Heart left ventricle (tissue), 16 donors: ENCODE measurements at regions not wholly inside any gene's neighbourhood (a gene's known extent, or its start where the extent isn't known, plus 50 kb on each side); places are given as distances from the start of the nearest gene placed in this dataset.
"Not testable (repeated sequence)": the region's sequence is repeated elsewhere in the genome, so short reads cannot be mapped to it uniquely, and the experiment has no call there.

Experiments
- ATAC-seq, 4 donors: fragments of 200-7000 bp; cut with Tn5 transposase; one replicate each; pipeline ENCODE4 v1.9.1; 2020 to 2022; ENCODE audit warnings: moderate library complexity in 4 of 4, mild to moderate bottlenecking in 3 of 4, moderate number of reproducible peaks in 1 of 4
- DNase-seq, 5 donors: peaks; one replicate each; pipeline ENCODE4 v3.0.0-alpha.2; 2020
- H3K27ac ChIP-seq, 12 donors: fragments of 200-600 bp; sonication (generic) in 4 of 12; one replicate each; pipeline versions ENCODE4 v1.5.0 to v1.8.0; 2016 to 2022; ENCODE audit warnings: mild to moderate bottlenecking in 2 of 12
- H3K27me3 ChIP-seq, 9 donors: fragments of 200-600 bp; sonication (generic) in 2 of 9; one replicate each; pipeline versions ENCODE4 v1.5.1 to v1.8.0; 2016 to 2022; ENCODE audit warnings: mild to moderate bottlenecking in 3 of 9
- H3K36me3 ChIP-seq, 9 donors: fragments of 200-600 bp; sonication (generic) in 2 of 9; one replicate each; pipeline versions ENCODE4 v1.5.0 to v1.8.0; 2018 to 2022; ENCODE audit warnings: mild to moderate bottlenecking in 2 of 9
- H3K4me1 ChIP-seq, 12 donors: fragments of 200-600 bp; sonication (generic) in 4 of 12; one replicate each; pipeline versions ENCODE4 v1.5.0 to v1.8.0; 2016 to 2022; ENCODE audit warnings: mild to moderate bottlenecking in 3 of 12
- H3K4me3 ChIP-seq, 12 donors: fragments of 200-600 bp; sonication (generic) in 4 of 12; one replicate each; pipeline versions ENCODE4 v1.5.0 to v1.8.0; 2017 to 2022; ENCODE audit warnings: mild to moderate bottlenecking in 9 of 12, moderate library complexity in 4 of 12
- H3K9me3 ChIP-seq, 12 donors: fragments of 200-600 bp; sonication (generic) in 4 of 12; one replicate each; pipeline versions ENCODE4 v1.5.0 to v1.8.0; 2016 to 2022; ENCODE audit warnings: mild to moderate bottlenecking in 1 of 12
- CTCF ChIP-seq, 12 donors: fragments of 200-600 bp; sonication (generic) in 4 of 12; IDR thresholded peaks; one replicate each; pipeline versions ENCODE4 v1.5.0 to v1.8.0; 2018 to 2022; ENCODE audit warnings: antibody characterized with exemption in 12 of 12, mild to moderate bottlenecking in 5 of 12
- POLR2A ChIP-seq, 2 donors: fragments of 450-650 bp; IDR thresholded peaks; one replicate each; pipeline ENCODE4 v1.6.1; 2017; ENCODE audit warnings: antibody characterized with exemption in 2 of 2, mild to moderate bottlenecking in 2 of 2, moderate library complexity in 2 of 2
- WGBS, 4 donors: extraction: QIAGEN DNeasy Blood & Tissue Kit in 2 of 4; methylation state at CpG; one replicate each; pipeline versions ENCODE4 v1.1.5 to v1.1.7; 2013 to 2018; 5-methylcytosine and 5-hydroxymethylcytosine counted together
- intact Hi-C, 10 donors: fragments of 100-400 bp; cut with DNase I; formaldehyde crosslinking; loops; one replicate each; pipeline versions ENCODE4 v1.11.1 to v1.14.2; 2022
- donor health status: ischemic (EF 13 %, LVEDD 7.1; RV severe dilation, severe dysfunction).
- donor health status: healthy with polysubstance abuse.
- donor health status: DM: no; HTN: yes; CAD: no.
- donor health status: DM: no; HTN: no; CAD: no.
- donor health status: ischemic (EF 25% LVEDD 6.9; RV normal size, moderate dysfunction).
- donor health status: ischemic (EF 25% LVEDD 5.7; RV mildly dilated, moderate dysfunction).
- donor health status: healthy.
- donor health status: DM: yes; HTN: yes; CAD: no.
- donor health status: ischemic (EF 35%, LVEDD 5.7; RV mildly dilated, moderate dysfunction).
- donor health status: nonischemic (EF 11% LVEDD 7.7; RV severe dilation, severe dysfunction).
- donor health status: DM: yes; HTN: yes; CAD: no.
- donor health status: PGD.
- donor health status: ischemic (EF 29% LVEDD 5.4; RV normal size, mild dysfunction).
- donor health status: nonischemic (EF 23%, LVEDD 6.1; RV moderate dilation, normal function).

- no peak for TF ChIP-seq CTCF (IDR thresholded peaks at IDR 0.05)
- TF ChIP-seq POLR2A (IDR thresholded peaks at IDR 0.05), result no peak
- Histone ChIP-seq H3K4me3 (no peak overlapping the region), H3K27me3 (no peaks in the 10 kb centered on the region), H3K36me3 (no peaks in the 10 kb centered on the region), H3K27ac (no peak overlapping the region), H3K4me1 (no peaks in the 10 kb centered on the region), H3K9me3 (peaks cover 0 to 6% (median 0%) of the 10 kb centered on the region in 12 donors)
- no peak for ATAC-seq
- intact Hi-C loops, result no loop called here
- 82 to 86% (median 85%) methylated on average over 4 of the region's 4 CpGs for WGBS, 4 donors
- no peak for DNase-seq
Observed at GRCh38 chr5:157963761-157964160, 104.8 kb upstream of the CLINT1 start.

GRCh38 chr5:157963244-157963643 is 104.3 kb upstream of the CLINT1 start:
- no peaks in the 10 kb centered on the region for H3K4me1 ChIP-seq
- TF ChIP-seq CTCF (IDR thresholded peaks at IDR 0.05) (no peak), POLR2A (IDR thresholded peaks at IDR 0.05) (no peak)

DNA sequence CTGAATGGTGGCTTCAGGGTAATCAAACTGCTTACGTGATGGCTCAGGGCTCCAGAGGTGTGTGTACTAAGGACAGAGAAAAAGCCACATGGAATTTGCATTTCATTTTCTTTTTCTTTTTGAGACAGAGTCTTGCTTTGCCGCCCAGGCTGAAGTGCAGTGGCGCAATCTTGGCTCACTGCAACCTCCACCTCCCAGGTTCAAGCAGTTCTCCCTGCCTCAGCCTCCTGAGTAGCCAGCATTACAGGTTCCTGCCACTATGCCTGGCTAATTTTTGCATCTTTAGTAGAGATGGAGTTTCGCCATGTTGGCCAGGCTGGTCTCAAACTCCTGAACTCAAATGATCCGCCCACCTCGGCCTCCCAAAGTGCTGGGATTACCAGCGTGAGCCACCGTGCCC is 103.7 kb upstream of the CLINT1 start:
- ATAC-seq, H3K4me3 ChIP-seq, H3K9me3 ChIP-seq, H3K4me1 ChIP-seq, DNase-seq, H3K36me3 ChIP-seq, H3K27ac ChIP-seq, intact Hi-C loops, H3K27me3 ChIP-seq: not testable (repeated sequence)
- WGBS, 4 donors, result 93 to 95% (median 95%) methylated on average over 8 of the region's 8 CpGs

More at GRCh38 chr5:157963244-157963643, 104.3 kb upstream of the CLINT1 start:
- intact Hi-C loops, result no loop called here
- H3K4me3 ChIP-seq, result no peak overlapping the region
- 95 to 100% (median 98%) methylated on average over 2 of the region's 2 CpGs for WGBS, 4 donors
- H3K36me3 ChIP-seq, result no peaks in the 10 kb centered on the region
- no peak for ATAC-seq
- no peak for DNase-seq
- no peaks in the 10 kb centered on the region for H3K27me3 ChIP-seq
- H3K9me3 ChIP-seq, result peaks cover 0 to 8% (median 0%) of the 10 kb centered on the region in 12 donors
- no peak overlapping the region for H3K27ac ChIP-seq

DNA sequence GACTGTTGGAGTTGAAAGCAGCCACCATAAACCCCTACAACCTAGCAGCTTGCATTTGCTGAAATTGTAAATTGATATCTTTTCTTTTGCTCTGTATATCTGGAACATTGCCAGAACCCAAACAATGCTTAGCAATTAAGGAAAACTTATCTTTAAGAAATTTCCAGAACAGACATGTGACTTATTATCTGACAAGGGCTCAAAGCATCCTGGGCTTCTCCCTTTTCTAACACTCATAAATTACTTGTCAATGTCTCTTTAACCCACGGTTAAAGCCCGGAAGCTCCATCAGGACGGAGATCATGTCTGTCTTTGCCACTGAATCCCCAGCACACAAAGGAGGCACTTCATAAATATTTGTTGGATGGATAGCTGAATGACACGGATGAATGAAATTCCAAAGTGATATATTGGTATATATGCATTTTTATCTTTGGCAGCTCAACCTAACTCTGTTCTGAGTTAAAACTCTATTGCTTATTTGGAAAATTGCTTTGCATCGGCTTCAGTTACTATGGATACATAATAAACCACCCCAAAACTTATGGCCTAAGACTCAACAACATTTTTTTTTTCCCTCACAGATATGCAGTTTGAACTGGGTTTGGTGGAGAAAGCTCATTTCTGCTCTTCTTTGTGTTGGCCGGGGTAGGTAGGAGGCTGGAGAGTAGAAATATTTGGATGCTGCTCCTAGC is 103.1 kb upstream of the CLINT1 start:
- TF ChIP-seq POLR2A (IDR thresholded peaks at IDR 0.05) (no peak), CTCF (IDR thresholded peaks at IDR 0.05) (no peak)
- H3K27me3 ChIP-seq, result no peaks in the 10 kb centered on the region
- H3K36me3 ChIP-seq, result no peaks in the 10 kb centered on the region
- ATAC-seq (no peak), DNase-seq (no peak)
- 43 to 53% (median 50%) methylated on average over 6 of the region's 6 CpGs for WGBS, 4 donors
- H3K4me1 ChIP-seq, result no peaks in the 10 kb centered on the region
- H3K9me3 ChIP-seq, result peaks cover 0 to 8% (median 0%) of the 10 kb centered on the region in 12 donors
- H3K4me3 ChIP-seq, result no peak overlapping the region
- intact Hi-C loops, result no loop called here
- no peak overlapping the region for H3K27ac ChIP-seq

- Histone ChIP-seq H3K4me1 (no peaks in the 10 kb centered on the region), H3K9me3 (peaks cover 0 to 8% (median 0%) of the 10 kb centered on the region in 12 donors), H3K27ac (no peak overlapping the region), H3K36me3 (no peaks in the 10 kb centered on the region), H3K27me3 (no peaks in the 10 kb centered on the region), H3K4me3 (no peak overlapping the region)
- 78 to 87% (median 84%) methylated on average over 9 of the region's 9 CpGs for WGBS, 4 donors
- intact Hi-C loops, result no loop called here
- DNase-seq (no peak), ATAC-seq (no peak)
- TF ChIP-seq CTCF (IDR thresholded peaks at IDR 0.05) (no peak), POLR2A (IDR thresholded peaks at IDR 0.05) (no peak)
Observed at GRCh38 chr5:157961176-157961575, 102.2 kb upstream of the CLINT1 start.
